Stimulated activated CD4-positive, alpha-beta T cell treated with anti-CD3 and anti-CD28 coated beads, Interleukin-15, amount 100 ng/mL, for 1 hour (primary cell): ENCODE measurements at regions not wholly inside any gene's neighbourhood (a gene's known extent, or its start where the extent isn't known, plus 50 kb on each side); places are given as distances from the start of the nearest gene placed in this dataset.
"Not testable (repeated sequence)": the region's sequence is repeated elsewhere in the genome, so short reads cannot be mapped to it uniquely, and the experiment has no call there.

Experiments
- DNase-seq, 2 donors: peaks; one replicate each; pipeline ENCODE4 v3.0.0-alpha.2; 2020; ENCODE audit warnings: low read depth in 1 of 2, low spot score in 1 of 2

DNA sequence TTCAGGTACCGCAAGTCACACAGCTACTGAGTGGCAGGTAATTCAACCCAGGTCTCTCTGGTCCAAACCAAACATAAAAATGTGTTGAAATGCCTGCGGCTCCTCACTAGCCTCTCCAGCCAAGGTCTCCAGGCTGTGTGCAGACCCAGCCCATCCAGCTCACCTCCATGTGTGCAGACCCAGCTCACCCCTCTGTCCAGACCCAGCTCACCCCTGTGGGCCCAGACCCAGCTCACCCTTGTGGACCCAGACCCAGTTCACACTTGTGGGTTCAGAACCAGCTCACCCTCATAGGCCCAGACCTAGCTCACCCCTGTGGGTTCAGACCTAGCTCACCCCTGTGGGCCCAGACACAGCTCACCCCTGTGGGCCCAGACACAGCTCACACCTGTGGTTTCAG lies 188.0 kb upstream of the ADCY2 start:
- no peak for DNase-seq

DNA sequence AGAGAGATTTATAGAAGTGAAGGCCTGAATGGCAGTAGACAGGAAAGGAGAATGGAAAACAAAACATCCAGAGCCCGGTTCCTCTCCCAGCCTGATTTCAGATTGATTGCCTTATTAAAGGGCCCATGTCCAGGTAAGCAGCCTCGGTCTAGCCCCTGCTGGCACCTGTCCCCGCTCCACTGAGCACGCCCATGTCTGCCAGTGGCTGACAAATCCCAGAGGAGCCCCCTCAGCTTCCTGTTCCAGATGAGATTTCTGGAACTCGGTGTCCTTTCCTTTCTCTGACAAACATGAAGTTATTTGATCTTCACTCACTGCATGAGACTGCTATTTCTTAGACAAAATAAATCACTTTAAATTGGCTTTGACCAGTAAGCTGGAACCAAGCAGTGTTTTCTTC lies 187.0 kb upstream of the ADCY2 start:
- no peak for DNase-seq

DNA sequence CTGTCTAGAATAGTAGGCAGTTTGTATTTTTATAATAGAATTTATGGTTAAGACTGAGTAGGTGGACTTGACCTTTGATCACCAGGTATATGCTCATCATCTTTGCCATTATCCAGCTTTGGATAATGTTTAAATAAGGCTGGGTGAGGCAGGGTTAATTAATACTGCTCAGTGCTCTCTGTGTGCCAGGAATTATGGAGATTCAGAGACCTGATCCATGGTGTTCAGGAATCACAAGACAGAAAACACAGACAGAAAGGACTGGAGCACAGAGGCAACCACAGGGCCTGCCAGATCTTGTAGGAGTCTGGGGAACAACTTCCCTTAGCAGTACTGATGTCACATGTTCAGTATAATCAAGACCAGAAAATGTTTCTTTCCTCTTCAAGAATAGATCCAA lies 186.3 kb upstream of the ADCY2 start:
- DNase-seq = no peak

DNA sequence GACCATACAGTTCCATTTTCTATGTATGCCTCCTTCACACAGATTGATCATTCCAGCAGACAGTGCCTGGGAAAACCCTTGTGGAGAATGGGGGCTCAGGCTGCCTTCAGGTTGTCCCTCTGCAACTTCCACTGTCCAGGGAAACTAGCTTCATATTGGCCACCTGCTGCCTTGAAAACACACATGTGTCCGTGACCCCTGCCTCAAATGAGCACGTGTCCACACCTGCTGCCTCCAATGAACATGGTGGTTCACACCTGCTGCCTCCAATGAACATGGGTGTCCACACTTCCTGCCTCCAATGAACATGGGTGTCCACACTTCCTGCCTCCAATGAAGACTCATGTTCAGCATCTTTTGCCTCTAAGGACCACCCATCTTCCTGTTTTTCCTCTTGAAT lies 185.4 kb upstream of the ADCY2 start:
- no peak for DNase-seq

DNA sequence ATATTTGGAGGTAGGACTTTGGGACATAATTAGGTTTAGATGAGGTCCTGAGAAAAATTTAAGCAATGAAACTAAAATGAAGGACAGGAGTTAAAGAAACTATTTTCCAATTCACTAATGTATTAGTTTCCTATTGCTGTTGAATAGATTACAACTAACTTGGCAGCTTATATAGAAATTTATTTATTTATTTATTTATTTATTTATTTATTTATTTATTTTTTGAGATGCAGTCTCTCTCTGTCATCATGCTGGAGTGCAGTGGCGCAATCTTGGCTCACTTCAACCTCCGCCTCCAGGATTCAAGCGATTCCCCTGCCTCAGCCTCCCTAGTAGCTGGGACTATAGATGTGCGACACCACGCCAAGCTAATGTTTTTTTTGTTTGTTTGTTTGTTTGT lies 182.4 kb upstream of the ADCY2 start:
- no peak for DNase-seq

GRCh38 chr5:7214906-7215416 lies 181.0 kb upstream of the ADCY2 start:
- DNase-seq = no peak

DNA sequence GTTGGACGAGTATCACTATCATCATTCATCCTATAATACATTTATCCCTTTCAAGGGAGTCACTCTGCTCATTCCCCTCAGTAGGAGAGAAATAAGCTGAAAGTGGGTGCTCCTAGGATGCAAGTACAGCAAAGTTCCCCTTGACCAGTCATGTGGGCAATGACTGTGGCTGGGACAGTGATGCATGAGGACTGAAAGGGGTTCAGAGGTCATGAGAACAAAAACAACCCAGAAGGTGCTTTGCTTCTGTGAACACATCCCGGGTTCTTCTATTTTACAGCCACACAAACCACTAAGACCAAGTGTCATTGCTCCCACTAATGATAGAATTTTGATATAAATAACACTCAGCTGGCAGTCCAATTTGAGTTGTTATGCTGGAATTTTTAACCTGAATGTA lies 177.8 kb upstream of the ADCY2 start:
- DNase-seq = no peak

DNA sequence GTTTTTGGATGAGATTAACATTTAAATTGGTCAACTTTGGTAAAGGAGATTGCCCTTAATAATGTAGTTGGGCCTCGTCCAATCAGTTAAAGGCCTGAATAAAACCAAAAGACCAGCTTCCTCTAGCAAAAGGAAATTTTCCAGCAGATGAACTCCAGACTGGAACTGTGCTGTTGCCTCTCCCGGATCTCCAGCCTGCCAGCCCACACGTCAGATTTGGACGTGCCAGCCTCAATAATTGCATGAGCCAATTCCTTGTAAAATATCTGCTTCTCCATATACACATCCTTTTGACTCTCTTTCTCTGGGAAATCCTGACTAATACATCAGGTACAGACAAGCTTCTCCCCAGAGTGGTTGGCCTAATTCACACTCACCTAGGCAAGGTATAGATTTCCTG lies 175.8 kb upstream of the ADCY2 start:
- DNase-seq = no peak

DNA sequence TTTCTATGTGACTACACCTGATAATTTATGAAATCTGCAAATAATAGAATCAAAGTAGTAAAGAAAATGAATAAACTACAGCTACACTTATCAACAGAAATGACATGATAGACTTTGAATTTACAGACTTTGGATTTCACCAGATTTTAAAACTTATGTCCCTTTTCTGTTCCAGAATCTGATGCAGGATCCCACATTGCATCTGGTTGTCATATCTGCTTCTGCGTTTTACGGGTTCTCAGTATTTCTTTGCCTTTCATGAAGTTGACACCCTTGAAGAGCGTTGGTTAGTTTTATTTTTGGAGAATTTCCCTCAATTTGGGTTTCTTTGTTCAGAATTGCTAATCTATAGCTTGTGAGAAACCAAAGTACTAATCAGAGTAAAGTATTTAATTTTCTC lies 174.9 kb upstream of the ADCY2 start:
- no peak for DNase-seq

- no peak for DNase-seq
Observed at GRCh38 chr5:7225826-7226225, 170.1 kb upstream of the ADCY2 start.

DNA sequence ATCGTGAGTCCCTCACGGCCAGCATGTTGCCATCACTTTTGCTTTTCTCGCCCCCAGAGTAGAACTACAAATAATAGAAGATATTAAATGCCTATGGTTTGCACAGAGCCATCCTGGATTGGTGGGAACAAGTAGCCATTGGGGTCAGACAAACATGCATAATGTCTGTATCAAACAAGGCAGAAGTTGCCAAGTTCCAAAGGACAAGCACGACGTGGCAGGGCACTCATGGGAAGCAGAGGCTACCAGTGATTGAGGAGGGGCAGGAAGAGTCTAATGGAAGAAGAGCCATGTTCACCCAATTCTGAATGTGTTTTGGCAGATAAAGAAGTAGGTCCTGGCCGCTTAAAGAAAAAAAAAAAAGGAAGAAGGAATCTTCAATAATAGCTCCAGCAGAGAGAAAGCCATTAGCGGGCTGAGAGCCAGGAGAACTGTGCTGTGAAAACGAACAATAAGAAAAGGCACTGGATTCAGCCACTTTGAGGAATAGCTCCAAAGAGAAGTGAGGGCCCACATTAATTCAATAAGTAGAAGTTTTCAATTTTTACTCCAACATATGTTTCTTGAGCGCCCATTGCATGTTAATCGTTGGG lies 153.7 kb upstream of the ADCY2 start:
- DNase-seq = no peak

DNA sequence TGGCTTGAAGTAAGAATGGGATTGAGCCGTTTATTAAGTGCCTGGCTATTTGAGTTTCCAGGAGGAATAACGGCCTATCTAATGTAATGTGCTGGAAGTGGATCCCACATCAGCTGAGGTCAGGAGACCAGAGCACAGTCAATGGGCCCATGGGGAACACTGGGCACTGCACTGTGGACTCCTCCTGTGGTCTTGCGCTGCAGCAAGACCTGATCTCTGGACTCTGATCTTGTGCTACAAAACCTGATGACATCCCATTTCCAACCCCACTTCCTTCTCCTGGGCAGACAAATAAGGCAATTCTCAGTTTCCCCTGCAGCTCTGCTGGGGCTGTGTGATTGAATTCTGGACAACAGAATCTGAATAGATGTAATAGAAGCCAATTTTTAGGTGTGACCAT lies 151.7 kb upstream of the ADCY2 start:
- DNase-seq = no peak

GRCh38 chr5:7245121-7245651 lies 150.8 kb upstream of the ADCY2 start:
- DNase-seq = no peak

DNA sequence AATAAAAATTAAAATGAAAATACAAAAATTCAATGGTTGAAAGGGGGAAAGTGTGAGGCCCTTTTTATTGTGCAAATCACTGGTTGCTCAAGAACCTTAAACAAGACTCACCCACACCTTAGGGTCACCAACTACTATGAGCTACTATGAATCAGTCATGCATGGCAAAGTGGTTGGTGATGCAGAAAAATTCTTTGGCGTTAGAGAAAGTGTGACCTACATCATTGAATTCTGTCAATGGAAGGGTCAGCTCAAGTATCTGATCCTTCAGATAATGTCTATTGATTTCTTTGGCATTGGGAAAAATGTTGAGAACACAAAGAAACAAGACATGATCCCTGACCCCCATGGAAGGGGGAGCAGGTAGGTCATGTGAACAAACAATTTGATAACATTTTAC lies 149.7 kb upstream of the ADCY2 start:
- no peak for DNase-seq

- DNase-seq = no peak
Observed at GRCh38 chr5:7250004-7250403, 145.9 kb upstream of the ADCY2 start.

- DNase-seq = no peak
Observed at GRCh38 chr5:7250611-7251010, 145.3 kb upstream of the ADCY2 start.

- no peak for DNase-seq
Observed at GRCh38 chr5:7251132-7251531, 144.8 kb upstream of the ADCY2 start.

- no peak for DNase-seq
Observed at GRCh38 chr5:7261049-7261448, 134.9 kb upstream of the ADCY2 start.

DNA sequence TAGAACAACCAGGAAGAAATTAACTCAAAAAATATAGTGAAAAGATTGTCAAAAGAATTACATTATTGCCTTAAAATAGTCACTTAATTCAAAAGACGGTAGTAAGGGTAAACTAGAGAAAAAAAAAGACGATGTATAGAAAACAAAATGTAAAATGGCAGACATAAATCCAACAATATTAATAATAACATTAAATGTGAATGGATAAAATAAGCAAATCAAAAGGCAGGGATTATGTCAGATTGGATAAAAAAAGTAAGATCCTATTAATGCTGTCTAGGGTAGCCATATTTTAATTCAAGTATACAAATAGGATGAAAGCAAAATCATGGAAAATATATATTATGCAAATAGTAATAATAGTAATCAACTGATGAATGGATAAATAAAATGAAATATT lies 134.0 kb upstream of the ADCY2 start:
- no peak for DNase-seq

DNA sequence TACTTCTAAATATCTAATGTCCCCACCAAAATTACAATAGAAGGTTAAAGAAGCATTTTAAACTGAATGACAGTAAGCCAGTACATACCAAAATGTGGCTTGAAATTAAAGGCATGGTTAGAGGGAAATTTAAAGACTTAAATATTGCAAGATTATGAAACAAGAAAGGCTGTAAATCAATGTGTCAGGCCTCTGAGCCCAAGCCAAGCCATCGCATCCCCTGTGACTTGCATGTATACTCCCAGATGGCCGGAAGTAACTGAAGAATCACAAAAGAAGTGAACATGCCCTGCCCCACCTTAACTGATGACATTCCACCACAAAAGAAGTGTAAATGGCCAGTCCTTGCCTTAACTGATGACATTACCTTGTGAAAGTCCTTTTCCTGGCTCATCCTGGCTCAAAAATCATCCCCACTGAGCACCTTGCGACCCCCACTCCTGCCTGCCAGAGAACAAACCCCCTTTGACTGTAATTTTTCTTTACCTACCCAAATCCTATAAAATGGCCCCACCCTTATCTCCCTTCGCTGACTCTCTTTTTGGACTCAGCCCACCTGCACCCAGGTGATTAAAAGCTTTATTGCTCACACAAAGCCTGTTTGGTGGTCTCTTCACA lies 132.4 kb upstream of the ADCY2 start:
- DNase-seq = not testable (repeated sequence)

DNA sequence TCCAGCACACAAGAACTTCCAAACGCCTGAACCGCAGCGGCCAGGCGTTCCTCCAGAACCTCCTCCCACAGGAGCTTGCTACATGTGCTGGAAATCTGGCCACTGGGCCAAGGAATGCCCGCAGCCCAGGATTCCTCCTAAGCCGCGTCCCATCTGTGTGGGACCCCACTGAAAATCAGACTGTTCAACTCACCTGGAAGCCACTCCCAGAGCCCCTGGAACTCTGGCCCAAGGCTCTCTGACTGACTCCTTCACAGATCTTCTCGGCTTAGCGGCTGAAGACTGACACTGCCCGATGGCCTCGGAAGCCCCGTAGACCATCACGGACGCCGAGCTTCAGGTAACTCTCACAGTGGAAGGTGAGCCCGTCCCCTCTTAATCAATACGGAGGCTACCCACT lies 130.2 kb upstream of the ADCY2 start:
- DNase-seq = not testable (repeated sequence)

- not testable (repeated sequence) for DNase-seq
Observed at GRCh38 chr5:7268722-7269121, 127.2 kb upstream of the ADCY2 start.
